Esophagus muscularis mucosa (tissue), 3 donors: ENCODE measurements at regions not wholly inside any gene's neighbourhood (a gene's known extent, or its start where the extent isn't known, plus 50 kb on each side); places are given as distances from the start of the nearest gene placed in this dataset.

Experiments
- CTCF ChIP-seq, 3 experiments: fragments of 200-600 bp in 2 of 3; fragments of 450-650 bp in 1 of 3; sonication (generic) in 2 of 3; IDR thresholded peaks; one replicate each; pipeline ENCODE4 v1.5.1; 2017 to 2019; ENCODE audit warnings: antibody characterized with exemption in 3 of 3, mild to moderate bottlenecking in 2 of 3, moderate library complexity in 1 of 3
- POLR2A ChIP-seq: fragments of 450-650 bp; IDR thresholded peaks from one replicate; pipeline ENCODE4 v1.6.1; 2017; ENCODE audit warnings: antibody characterized with exemption, moderate library complexity, mild to moderate bottlenecking, low read depth
- POLR2AphosphoS5 ChIP-seq, 2 donors: sonication (generic); formaldehyde crosslinking; IDR thresholded peaks; one replicate each; pipeline ENCODE4 v1.6.1; 2017; ENCODE audit warnings: antibody characterized with exemption in 2 of 2

- TF ChIP-seq CTCF (IDR thresholded peaks at IDR 0.05) (no peak), POLR2A (no peak), POLR2AphosphoS5 (IDR thresholded peaks at IDR 0.05) (no peak)
Measured at GRCh38 chr2:47686018-47686417, 96.9 kb upstream of the MSH6 start.
